OCI-LY3 (cell line): ENCODE measurements at regions not wholly inside any gene's neighbourhood (a gene's known extent, or its start where the extent isn't known, plus 50 kb on each side); places are given as distances from the start of the nearest gene placed in this dataset.

Source experiments
- CTCF ChIP-seq: fragments of 200-600, 300-600 bp; sonication (generic); IDR thresholded peaks from 2 replicates; pipeline ENCODE4 v1.5.1; 2014; ENCODE audit warnings: antibody characterized with exemption, low read length, low read depth
- EZH2phosphoT487 ChIP-seq: fragments of 200-600 bp; shearing (Covaris generic); IDR thresholded peaks from 2 replicates; pipeline ENCODE4 v1.6.1; 2018; ENCODE audit warnings: antibody characterized with exemption, mixed run types, low read depth

DNA sequence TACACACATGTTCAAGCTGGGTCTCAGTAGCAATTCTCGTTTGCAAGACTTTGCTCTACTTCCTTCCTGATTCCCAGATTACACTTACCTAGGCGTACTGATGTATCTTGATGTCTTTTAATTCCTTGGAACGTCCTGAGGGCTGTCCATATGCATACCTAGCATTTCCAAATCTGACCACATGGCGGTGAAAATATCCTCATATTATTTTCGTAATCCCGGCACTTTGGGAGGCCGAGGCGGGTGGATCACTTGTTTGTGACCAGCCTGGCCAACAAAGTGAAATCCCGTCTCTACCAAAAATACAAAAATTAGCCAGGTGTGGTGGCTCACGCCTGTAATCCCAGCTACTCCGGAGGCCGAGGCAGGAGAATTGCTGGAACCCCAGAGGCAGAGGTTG is 1786.3 kb upstream of the TENM3 start:
- TF ChIP-seq CTCF (no peak), EZH2phosphoT487 (no peak)
